ENCODE measurements at regions not wholly inside any gene's neighbourhood (a gene's known extent, or its start where the extent isn't known, plus 50 kb on each side); places are given as distances from the start of the nearest gene placed in this dataset.
"Not testable (repeated sequence)": the region's sequence is repeated elsewhere in the genome, so short reads cannot be mapped to it uniquely, and the experiment has no call there.

DNA sequence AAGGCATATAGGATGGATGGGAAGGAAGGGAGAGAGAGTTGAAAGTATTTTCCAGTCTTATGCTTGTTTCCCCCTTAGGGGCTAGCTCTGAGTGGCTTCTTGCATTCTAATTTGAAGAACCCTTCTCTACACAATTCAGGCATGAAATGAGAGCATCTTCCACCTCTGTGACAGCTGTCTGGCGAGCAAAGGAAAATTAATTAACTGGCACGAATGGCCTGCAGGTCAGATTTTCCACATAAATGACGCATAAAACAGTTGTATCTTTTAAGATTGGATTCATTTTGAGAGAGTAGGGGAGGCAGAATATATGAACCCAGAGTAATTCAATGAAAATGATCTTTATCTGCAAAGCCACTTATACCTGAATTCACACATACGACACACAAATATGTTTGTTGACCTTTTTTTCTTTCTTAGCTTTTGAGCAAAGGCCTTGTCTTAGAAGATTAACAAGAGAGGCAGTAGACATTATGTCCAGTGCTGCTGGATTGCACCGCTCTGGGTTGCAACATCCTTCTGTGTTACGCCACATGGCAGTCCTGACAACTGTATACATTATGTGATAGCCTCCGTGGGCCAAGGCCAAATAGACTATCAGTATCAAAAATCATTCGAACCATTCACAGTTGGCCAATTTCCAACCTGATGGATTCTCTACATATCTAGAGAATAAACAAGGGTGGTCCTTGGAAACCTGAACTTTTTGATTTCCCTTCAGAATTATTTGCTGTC lies 173.0 kb upstream of the GOT2 start:
- no peaks in the 10 kb centered on the region for H3K9me3 ChIP-seq (ENCODE audit: control insufficient read depth, low read length, poor library complexity, severe bottlenecking)
- ATAC-seq (no peak), DNase-seq (no peak)
- Mint-ChIP-seq H3K4me3 (no peak overlapping the region), H3K27ac (no peak overlapping the region), H3K4me1 (no peaks in the 10 kb centered on the region), H3K27me3 (no peaks in the 10 kb centered on the region), H3K36me3 (ENCODE audit: low read depth) (no peaks in the 10 kb centered on the region)

DNA sequence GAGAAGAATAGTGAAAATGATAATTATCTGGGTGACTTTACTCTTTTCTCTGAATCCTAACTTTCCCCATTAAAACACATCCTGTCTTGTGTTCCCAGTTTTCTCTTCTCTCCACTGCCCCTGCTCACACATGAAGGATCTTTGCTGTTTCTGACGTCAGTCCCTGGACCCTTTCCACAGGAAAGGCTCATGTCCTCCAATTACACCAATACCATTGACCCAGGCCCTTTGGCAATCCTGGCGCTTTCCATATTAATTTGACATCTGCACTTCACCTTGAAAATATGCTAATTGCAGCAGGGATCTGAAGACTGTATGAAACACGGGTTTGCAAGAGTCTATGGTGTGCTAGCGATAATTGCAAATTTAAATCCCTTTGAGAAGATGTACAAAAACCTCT lies 170.2 kb upstream of the GOT2 start:
- no peak for DNase-seq
- Mint-ChIP-seq H3K27ac (no peak overlapping the region), H3K36me3 (ENCODE audit: low read depth) (no peaks in the 10 kb centered on the region), H3K27me3 (no peaks in the 10 kb centered on the region), H3K4me1 (no peaks in the 10 kb centered on the region), H3K4me3 (no peak overlapping the region)
- no peak for ATAC-seq
- H3K9me3 ChIP-seq (ENCODE audit: control insufficient read depth, low read length, poor library complexity, severe bottlenecking) = no peaks in the 10 kb centered on the region

DNA sequence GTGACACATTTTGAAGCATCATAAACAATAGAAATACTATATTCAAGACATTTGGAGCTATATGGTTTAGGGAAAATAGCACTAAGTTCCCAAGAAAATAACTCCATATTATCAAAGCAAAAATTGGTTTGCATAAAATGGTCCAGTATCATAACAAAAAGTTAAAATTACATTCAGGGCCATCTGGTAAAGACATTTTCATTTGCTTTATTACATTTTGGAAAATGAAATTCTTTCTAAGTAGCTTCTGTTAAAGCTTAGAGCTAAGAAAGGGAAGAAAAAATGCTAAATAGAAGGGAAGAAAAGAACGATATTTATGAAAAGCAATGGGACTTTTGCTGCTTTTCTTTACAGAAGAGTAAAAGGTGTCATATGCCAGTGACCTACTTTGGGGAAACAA lies 155.4 kb upstream of the GOT2 start:
- DNase-seq (no peak), ATAC-seq (no peak)
- Mint-ChIP-seq H3K27ac (no peak overlapping the region), H3K4me1 (no peaks in the 10 kb centered on the region), H3K4me3 (no peak overlapping the region), H3K27me3 (no peaks in the 10 kb centered on the region), H3K36me3 (ENCODE audit: low read depth) (no peaks in the 10 kb centered on the region)
- no peaks in the 10 kb centered on the region for H3K9me3 ChIP-seq (ENCODE audit: control insufficient read depth, low read length, poor library complexity, severe bottlenecking)

DNA sequence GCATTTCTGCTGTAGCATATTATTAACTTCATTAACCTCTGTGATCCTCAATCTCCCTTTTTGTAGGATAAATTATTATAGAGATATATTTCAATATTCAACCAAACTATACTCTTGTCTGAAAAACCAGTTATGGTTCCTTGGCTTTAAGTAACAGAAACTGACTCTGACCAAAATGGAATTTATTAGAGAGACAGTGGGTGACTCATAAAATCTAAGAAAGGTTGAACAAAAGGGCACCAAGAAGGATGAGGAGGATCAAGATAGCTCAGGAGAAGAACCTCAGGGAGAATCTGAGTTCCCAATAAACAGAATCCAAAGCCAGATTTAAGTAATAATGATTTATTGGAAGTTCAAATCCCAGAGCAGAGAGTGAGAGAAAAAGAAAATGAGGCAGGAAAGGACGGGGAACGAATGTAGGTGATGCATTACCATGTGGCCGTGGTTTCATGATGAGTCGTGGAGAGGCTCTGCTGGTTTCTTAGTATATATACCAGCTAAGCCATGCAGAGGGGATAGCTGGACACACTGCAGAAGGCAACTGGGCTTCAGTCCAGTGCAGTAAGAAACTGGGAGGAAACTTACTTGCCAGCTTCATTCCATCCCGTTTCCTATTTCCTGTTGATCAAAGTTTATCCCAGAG lies 151.5 kb upstream of the GOT2 start:
- Mint-ChIP-seq H3K4me1 (no peaks in the 10 kb centered on the region), H3K36me3 (ENCODE audit: low read depth) (no peaks in the 10 kb centered on the region), H3K4me3 (no peak overlapping the region), H3K27ac (no peak overlapping the region), H3K27me3 (no peaks in the 10 kb centered on the region)
- ATAC-seq (no peak), DNase-seq (no peak)
- no peaks in the 10 kb centered on the region for H3K9me3 ChIP-seq (ENCODE audit: control insufficient read depth, low read length, poor library complexity, severe bottlenecking)

DNA sequence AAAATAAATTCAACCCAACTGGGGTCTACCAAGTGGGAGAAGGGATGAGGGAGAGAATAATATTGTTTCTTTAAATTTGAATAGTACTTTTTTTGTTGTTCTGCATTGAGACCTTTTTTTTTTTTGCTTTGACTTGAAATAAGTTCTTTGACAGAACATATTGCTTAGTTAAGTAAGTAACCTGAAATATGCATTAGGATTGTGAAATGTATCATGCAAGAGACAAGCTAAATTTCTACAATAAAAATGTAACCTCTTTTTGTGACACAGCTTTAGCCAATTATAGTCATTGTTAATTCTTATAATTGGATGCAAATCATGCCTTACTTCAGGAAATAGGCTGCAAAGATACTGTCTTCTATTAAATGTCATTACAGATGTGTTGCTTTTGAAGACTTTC lies 150.0 kb upstream of the GOT2 start:
- Mint-ChIP-seq H3K27me3 (no peaks in the 10 kb centered on the region), H3K4me1 (no peaks in the 10 kb centered on the region), H3K36me3 (ENCODE audit: low read depth) (no peaks in the 10 kb centered on the region), H3K27ac (no peak overlapping the region), H3K4me3 (no peak overlapping the region)
- ATAC-seq = no peak
- DNase-seq = no peak
- H3K9me3 ChIP-seq (ENCODE audit: control insufficient read depth, low read length, poor library complexity, severe bottlenecking) = no peaks in the 10 kb centered on the region

DNA sequence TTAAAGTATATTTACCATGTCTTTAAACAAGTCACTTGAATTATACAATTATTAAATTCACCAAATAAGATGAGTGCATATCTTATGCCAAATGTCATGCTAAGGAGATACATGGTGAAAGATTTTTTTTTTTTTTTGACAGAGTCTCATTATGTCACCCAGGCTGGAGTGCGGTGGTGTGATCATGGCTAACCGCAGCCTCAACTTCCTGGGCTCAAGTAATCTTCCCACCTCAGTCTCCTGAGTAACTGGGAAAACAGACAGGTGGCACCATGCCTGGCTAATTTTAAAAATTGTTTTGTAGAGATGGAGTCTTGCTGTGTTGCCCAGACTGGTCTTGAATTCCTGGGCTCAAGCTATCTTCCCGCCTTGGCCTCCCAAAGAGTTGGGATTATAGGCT lies 149.0 kb upstream of the GOT2 start:
- no peaks in the 10 kb centered on the region for H3K9me3 ChIP-seq (ENCODE audit: control insufficient read depth, low read length, poor library complexity, severe bottlenecking)
- DNase-seq = no peak
- Mint-ChIP-seq H3K4me3 (no peak overlapping the region), H3K27me3 (no peaks in the 10 kb centered on the region), H3K36me3 (ENCODE audit: low read depth) (no peaks in the 10 kb centered on the region), H3K4me1 (no peaks in the 10 kb centered on the region), H3K27ac (no peak overlapping the region)
- ATAC-seq = no peak

DNA sequence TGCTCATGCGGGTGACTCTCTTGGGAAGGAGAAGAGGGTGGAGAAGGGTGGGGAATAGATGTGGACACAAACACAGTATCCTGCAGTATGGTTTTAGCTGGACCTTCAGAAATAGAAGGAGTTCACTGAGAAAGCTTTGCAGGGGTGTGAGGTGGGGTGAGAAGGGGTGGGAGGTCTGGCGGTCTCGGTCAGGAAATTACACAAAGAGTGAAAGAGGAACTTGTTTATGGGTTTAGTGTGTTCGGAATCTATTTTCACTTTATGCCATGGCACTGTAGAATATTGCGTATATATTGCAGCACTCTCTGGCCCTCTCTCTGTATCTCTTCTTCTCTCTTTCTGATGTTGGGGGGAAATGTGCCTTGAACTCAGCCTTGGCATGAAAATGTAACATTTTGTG lies 148.2 kb upstream of the GOT2 start:
- no peaks in the 10 kb centered on the region for H3K9me3 ChIP-seq (ENCODE audit: control insufficient read depth, low read length, poor library complexity, severe bottlenecking)
- no peak for ATAC-seq
- H3K27ac Mint-ChIP-seq = no peak overlapping the region
- no peaks in the 10 kb centered on the region for H3K27me3 Mint-ChIP-seq
- DNase-seq = no peak
- H3K4me1 Mint-ChIP-seq = no peaks in the 10 kb centered on the region
- H3K4me3 Mint-ChIP-seq = no peak overlapping the region
- no peaks in the 10 kb centered on the region for H3K36me3 Mint-ChIP-seq (ENCODE audit: low read depth)

DNA sequence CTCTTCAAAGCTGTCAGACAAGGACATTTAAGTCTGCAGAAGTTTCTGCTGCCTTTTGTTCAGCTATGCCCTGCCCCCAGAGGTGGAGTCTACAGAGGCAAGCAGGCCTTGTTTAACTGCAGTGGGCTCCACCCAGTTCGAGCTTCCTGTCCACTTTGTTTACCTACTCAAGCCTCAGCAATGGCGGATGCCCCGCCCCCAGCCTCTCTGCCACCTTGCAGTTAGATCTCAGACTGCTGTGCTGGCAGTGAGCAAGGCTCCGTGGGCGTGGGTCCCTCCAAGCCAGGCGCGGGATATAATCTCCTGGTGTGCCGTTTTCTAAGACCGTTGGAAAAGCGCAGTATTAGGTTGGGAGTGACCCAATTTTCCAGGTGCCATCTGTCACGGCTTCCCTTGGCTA lies 144.5 kb upstream of the GOT2 start:
- not testable (repeated sequence) for DNase-seq; H3K27ac Mint-ChIP-seq; H3K36me3 Mint-ChIP-seq (ENCODE audit: low read depth); ATAC-seq; H3K27me3 Mint-ChIP-seq; H3K4me1 Mint-ChIP-seq; H3K4me3 Mint-ChIP-seq; H3K9me3 ChIP-seq (ENCODE audit: control insufficient read depth, low read length, poor library complexity, severe bottlenecking)

DNA sequence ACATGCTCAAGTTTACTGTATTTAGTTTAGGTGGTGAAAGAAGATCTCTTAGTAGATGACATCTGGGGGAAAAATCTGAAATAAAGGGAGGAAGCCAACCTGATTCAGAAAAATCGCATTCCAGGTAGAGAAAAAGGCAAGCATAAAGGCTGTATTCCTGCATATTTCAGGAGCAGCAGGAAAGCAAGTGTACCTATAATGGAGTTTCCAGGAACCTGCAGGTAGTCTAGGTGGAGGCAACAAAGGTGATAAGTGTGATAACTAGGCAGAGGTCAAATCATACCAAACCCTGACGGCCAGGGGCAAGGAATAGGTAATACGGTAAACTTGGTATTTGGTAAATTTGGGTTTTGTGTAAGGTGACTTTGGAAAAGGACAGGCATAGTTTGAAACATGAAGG lies 132.8 kb upstream of the GOT2 start:
- H3K9me3 ChIP-seq (ENCODE audit: control insufficient read depth, low read length, poor library complexity, severe bottlenecking) = no peaks in the 10 kb centered on the region
- H3K4me3 Mint-ChIP-seq = no peak overlapping the region
- DNase-seq = no peak
- peaks cover 7% of the 10 kb centered on the region for H3K27me3 Mint-ChIP-seq
- H3K27ac Mint-ChIP-seq = no peak overlapping the region
- ATAC-seq = no peak
- H3K36me3 Mint-ChIP-seq (ENCODE audit: low read depth) = no peaks in the 10 kb centered on the region
- H3K4me1 Mint-ChIP-seq = no peaks in the 10 kb centered on the region

DNA sequence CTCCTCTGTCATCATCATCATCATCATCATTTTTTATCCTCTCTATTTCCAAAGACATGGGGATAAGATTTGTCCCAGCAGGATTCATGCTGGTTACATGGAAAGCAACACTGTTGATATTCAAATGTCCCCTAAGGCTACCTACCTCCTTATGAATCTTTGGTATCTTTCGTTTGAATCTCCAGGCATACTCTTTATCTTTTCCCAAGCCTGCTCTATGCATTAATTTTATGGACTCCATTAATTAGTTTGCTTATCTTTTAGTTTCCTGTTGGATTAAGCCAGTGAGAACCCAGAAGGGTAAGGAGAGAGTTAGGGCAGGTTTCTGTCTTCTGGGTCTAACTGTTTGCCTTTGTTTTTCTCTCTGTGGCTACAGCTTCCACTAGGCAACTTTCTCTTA lies 129.6 kb upstream of the GOT2 start:
- H3K9me3 ChIP-seq (ENCODE audit: control insufficient read depth, low read length, poor library complexity, severe bottlenecking) = no peaks in the 10 kb centered on the region
- H3K27ac Mint-ChIP-seq = no peak overlapping the region
- H3K4me3 Mint-ChIP-seq = no peak overlapping the region
- ATAC-seq = no peak
- H3K27me3 Mint-ChIP-seq = peaks cover 7% of the 10 kb centered on the region
- no peak for DNase-seq
- no peaks in the 10 kb centered on the region for H3K36me3 Mint-ChIP-seq (ENCODE audit: low read depth)
- H3K4me1 Mint-ChIP-seq = no peaks in the 10 kb centered on the region

DNA sequence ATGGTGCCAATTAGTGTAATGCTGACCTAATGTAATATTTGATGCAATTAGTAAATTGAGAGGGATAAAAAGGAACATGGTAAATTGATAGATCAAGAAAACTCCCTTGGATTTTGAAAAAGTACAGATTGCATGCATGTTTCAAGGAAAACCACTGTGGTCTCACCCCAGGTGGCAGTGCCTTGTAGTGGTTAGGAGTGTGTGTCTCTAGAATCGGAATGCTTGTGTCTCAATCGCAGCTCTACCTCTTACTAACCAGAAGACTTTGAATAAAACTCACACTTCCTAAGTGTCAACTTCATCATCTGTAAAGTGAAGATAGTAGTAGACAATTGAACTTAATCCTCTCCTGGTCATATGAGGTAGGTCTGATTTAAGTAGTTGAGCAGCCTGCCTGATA lies 128.9 kb upstream of the GOT2 start:
- Mint-ChIP-seq H3K4me3 (no peak overlapping the region), H3K27ac (no peak overlapping the region), H3K4me1 (no peaks in the 10 kb centered on the region), H3K27me3 (peaks cover 7% of the 10 kb centered on the region), H3K36me3 (ENCODE audit: low read depth) (no peaks in the 10 kb centered on the region)
- no peaks in the 10 kb centered on the region for H3K9me3 ChIP-seq (ENCODE audit: control insufficient read depth, low read length, poor library complexity, severe bottlenecking)
- DNase-seq (no peak), ATAC-seq (no peak)

DNA sequence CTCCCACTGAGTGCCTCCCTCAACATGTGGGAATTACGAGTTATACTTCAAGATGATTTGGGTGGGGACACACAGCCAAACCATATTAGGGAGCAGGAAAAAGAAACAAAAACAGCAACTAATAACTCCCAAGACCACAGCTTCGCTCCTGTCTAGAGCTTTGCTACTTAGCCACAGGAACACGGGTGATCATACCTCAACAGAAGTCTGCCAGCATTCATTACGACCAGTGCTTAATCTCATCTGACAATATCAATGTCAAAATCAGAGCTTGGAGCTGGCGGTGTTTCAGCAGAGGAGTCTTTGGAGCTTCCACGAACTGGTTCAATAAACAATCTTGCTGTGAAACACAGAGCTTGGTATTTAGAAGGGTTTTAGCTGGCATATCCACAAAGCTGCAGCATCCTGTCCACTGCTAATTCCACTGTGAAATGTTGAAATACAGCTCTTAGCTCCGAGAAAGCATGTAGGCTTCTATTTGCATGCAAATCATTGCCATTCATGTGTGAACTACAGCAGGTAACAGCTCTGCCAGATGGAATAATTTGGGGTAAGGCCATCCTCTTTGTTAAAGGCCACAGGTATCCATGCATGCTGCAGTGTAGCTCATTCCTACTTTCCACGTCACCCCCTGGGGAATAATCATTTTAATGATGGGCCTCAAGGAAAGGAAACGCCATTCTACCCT lies 128.4 kb upstream of the GOT2 start:
- peaks cover 8% of the 10 kb centered on the region for H3K27me3 Mint-ChIP-seq
- no peaks in the 10 kb centered on the region for H3K4me1 Mint-ChIP-seq
- no peak for ATAC-seq
- no peak for DNase-seq
- H3K27ac Mint-ChIP-seq = no peak overlapping the region
- H3K9me3 ChIP-seq (ENCODE audit: control insufficient read depth, low read length, poor library complexity, severe bottlenecking) = no peaks in the 10 kb centered on the region
- no peak overlapping the region for H3K4me3 Mint-ChIP-seq
- no peaks in the 10 kb centered on the region for H3K36me3 Mint-ChIP-seq (ENCODE audit: low read depth)

DNA sequence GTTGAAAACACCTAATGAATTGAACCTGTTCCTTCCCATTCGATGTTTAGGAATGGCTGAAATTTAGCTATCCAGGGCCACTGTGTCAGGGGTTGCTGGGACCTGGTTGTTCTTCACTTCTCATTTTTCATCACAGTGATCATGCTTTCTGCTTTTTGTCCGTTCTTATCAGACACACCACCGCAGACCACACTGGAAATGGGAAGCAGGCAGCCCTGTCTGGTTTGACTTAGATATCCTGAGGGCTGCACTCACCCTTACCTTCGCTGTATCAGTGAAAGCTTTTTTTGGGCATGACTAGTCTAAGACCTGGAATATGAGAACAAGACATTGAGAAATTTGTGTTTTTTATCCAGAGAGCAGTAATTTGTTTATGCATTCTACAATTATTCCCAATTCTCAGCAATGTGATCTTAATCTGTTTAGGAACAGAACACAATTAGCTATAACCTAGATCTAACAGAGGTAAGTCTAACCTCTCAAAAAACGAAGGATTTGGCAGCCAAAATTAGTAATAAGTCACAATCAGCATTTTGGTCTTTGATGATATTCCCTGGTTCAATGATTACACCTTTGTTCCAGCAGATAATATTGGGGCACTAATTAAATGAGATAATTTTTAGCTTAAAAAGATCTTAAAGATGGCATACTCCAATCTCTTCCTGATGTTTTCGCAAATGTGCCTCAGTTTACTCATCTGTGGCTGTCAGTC lies 126.0 kb upstream of the GOT2 start:
- Mint-ChIP-seq H3K27me3 (peaks cover 17% of the 10 kb centered on the region), H3K36me3 (ENCODE audit: low read depth) (no peaks in the 10 kb centered on the region), H3K4me3 (no peak overlapping the region), H3K4me1 (no peaks in the 10 kb centered on the region), H3K27ac (no peak overlapping the region)
- no peak for DNase-seq
- no peak for ATAC-seq
- H3K9me3 ChIP-seq (ENCODE audit: control insufficient read depth, low read length, poor library complexity, severe bottlenecking) = no peaks in the 10 kb centered on the region

Measured in T-helper 17 cell (primary cell).